Neural progenitor cell (in vitro differentiated cells): ENCODE measurements at regions not wholly inside any gene's neighbourhood (a gene's known extent, or its start where the extent isn't known, plus 50 kb on each side); places are given as distances from the start of the nearest gene placed in this dataset.

ENCODE experiments used
- DNase-seq: peaks from one replicate; pipeline ENCODE4 v3.0.0-alpha.2; 2016; ENCODE audit warnings: low spot score
- H2AFZ ChIP-seq: fragments of 200-600 bp; sonication (generic); replicated peaks from 2 replicates; pipeline ENCODE4 v1.6.1; 2016; ENCODE audit warnings: antibody characterized with exemption
- H3F3A ChIP-seq: fragments of 200-600 bp; sonication (generic); 2 replicates; pipeline ENCODE4 v1.6.1; 2016; ENCODE audit warnings: antibody characterized with exemption, low read depth
- H3K27ac ChIP-seq: fragments of 200-600 bp; sonication (generic); 2 replicates; pipeline ENCODE4 v1.5.1; 2016; ENCODE audit warnings: mild to moderate bottlenecking
- H3K27me3 ChIP-seq: fragments of 200-600 bp; sonication (generic); 2 replicates; pipeline ENCODE4 v1.6.1; 2016; ENCODE audit warnings: mild to moderate bottlenecking, moderate library complexity
- H3K36me3 ChIP-seq: fragments of 200-600 bp; sonication (generic); 2 replicates; pipeline ENCODE4 v1.5.1; 2016
- H3K4me1 ChIP-seq: fragments of 200-600 bp; sonication (generic); 2 replicates; pipeline ENCODE4 v1.6.1; 2016; ENCODE audit warnings: mixed run types
- H3K4me2 ChIP-seq: fragments of 200-600 bp; sonication (generic); 2 replicates; pipeline ENCODE4 v1.6.1; 2016
- H3K4me3 ChIP-seq: fragments of 200-600 bp; sonication (generic); 2 replicates; pipeline ENCODE4 v1.5.1; 2016
- H3K79me2 ChIP-seq: fragments of 200-600 bp; sonication (generic); 2 replicates; pipeline ENCODE4 v1.6.1; 2016; ENCODE audit warnings: low read depth
- H3K9ac ChIP-seq: fragments of 200-600 bp; sonication (generic); 2 replicates; pipeline ENCODE4 v1.6.1; 2016
- H3K9me3 ChIP-seq: fragments of 200-600 bp; sonication (generic); 2 replicates; pipeline ENCODE4 v1.5.1; 2016; ENCODE audit warnings: low read depth
- H4K20me1 ChIP-seq: fragments of 200-600 bp; sonication (generic); 2 replicates; pipeline ENCODE4 v1.6.1; 2016; ENCODE audit warnings: low read depth
- H3K27ac Mint-ChIP-seq: 3 replicates; pipeline ENCODE4 v1.8.0; 2021; ENCODE audit warnings: mixed read lengths
- H3K27me3 Mint-ChIP-seq: 2 replicates; pipeline ENCODE4 v1.8.0; 2022; ENCODE audit warnings: low read depth, mild to moderate bottlenecking, inconsistent platforms, moderate library complexity, mixed read lengths; ENCODE audit not compliant: insufficient read depth
- H3K36me3 Mint-ChIP-seq: 3 replicates; pipeline ENCODE4 v1.8.0; 2021; ENCODE audit warnings: mixed read lengths
- H3K4me1 Mint-ChIP-seq: 3 replicates; pipeline ENCODE4 v1.8.0; 2021; ENCODE audit warnings: mixed read lengths
- H3K4me3 Mint-ChIP-seq: 3 replicates; pipeline ENCODE4 v1.8.0; 2021; ENCODE audit warnings: mild to moderate bottlenecking, moderate library complexity, mixed read lengths
- H3K9me3 Mint-ChIP-seq: 3 replicates; pipeline ENCODE4 v1.8.0; 2020; ENCODE audit warnings: mixed read lengths
- EZH2 ChIP-seq: fragments of 200-600 bp; sonication (generic); IDR thresholded peaks from 2 replicates; pipeline ENCODE4 v1.6.1; 2017; ENCODE audit warnings: antibody characterized with exemption, mild to moderate bottlenecking, moderate library complexity
- EZH2phosphoT487 ChIP-seq: fragments of 200-600 bp; sonication (generic); IDR thresholded peaks from 2 replicates; pipeline ENCODE4 v1.6.1; 2017; ENCODE audit warnings: antibody characterized with exemption
- TF ChIP-seq, protein P1 (sequence below): fragments of 200-600 bp; sonication (generic); IDR thresholded peaks from 2 replicates; pipeline ENCODE4 v1.5.1; 2017; ENCODE audit warnings: antibody characterized with exemption, mild to moderate bottlenecking

DNA sequence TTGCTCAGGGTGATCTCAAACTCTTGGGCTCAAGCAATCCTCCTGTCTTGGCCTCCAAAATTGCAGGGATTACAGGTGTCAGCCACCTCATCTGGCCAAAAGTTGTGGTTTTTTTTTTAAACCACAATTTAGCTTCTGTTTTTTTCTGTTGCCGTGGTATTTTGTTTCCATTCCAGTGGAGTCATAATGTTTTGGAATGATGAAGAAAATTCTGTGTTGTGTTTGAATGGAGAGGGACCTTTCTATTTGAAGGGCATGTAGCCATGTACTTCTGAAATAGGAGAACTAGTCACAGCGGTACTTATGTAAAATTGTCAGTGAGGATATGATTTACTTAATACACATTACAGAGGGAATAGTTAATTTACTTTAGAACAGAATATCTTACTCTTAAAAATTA, 201.3 kb downstream of the ARL4A start:
- no peaks in the 10 kb centered on the region for H4K20me1 ChIP-seq
- H3K4me1 Mint-ChIP-seq, result no peaks in the 10 kb centered on the region
- H3K4me2 ChIP-seq, result no peak overlapping the region
- no peaks in the 10 kb centered on the region for H3K27me3 Mint-ChIP-seq
- no peak overlapping the region for H3K4me3 Mint-ChIP-seq
- no peaks in the 10 kb centered on the region for H3K36me3 ChIP-seq
- H3K36me3 Mint-ChIP-seq, result no peaks in the 10 kb centered on the region
- H3K9ac ChIP-seq, result no peak overlapping the region
- TF ChIP-seq EZH2phosphoT487, result no peak
- no peak for TF ChIP-seq EZH2
- TF ChIP-seq, protein P1, sequence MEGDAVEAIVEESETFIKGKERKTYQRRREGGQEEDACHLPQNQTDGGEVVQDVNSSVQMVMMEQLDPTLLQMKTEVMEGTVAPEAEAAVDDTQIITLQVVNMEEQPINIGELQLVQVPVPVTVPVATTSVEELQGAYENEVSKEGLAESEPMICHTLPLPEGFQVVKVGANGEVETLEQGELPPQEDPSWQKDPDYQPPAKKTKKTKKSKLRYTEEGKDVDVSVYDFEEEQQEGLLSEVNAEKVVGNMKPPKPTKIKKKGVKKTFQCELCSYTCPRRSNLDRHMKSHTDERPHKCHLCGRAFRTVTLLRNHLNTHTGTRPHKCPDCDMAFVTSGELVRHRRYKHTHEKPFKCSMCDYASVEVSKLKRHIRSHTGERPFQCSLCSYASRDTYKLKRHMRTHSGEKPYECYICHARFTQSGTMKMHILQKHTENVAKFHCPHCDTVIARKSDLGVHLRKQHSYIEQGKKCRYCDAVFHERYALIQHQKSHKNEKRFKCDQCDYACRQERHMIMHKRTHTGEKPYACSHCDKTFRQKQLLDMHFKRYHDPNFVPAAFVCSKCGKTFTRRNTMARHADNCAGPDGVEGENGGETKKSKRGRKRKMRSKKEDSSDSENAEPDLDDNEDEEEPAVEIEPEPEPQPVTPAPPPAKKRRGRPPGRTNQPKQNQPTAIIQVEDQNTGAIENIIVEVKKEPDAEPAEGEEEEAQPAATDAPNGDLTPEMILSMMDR, result no peak
- H3K27me3 ChIP-seq, result no peaks in the 10 kb centered on the region
- no peak overlapping the region for H2AFZ ChIP-seq
- H3K27ac Mint-ChIP-seq, result no peak overlapping the region
- H3K4me3 ChIP-seq, result no peak overlapping the region
- H3K79me2 ChIP-seq, result no peaks in the 10 kb centered on the region
- peaks cover 3% of the 10 kb centered on the region for H3K9me3 Mint-ChIP-seq
- H3K27ac ChIP-seq, result no peak overlapping the region
- DNase-seq, result no peak
- H3K9me3 ChIP-seq, result no peaks in the 10 kb centered on the region
- H3K4me1 ChIP-seq, result no peaks in the 10 kb centered on the region
- H3F3A ChIP-seq, result no peaks in the 10 kb centered on the region

DNA sequence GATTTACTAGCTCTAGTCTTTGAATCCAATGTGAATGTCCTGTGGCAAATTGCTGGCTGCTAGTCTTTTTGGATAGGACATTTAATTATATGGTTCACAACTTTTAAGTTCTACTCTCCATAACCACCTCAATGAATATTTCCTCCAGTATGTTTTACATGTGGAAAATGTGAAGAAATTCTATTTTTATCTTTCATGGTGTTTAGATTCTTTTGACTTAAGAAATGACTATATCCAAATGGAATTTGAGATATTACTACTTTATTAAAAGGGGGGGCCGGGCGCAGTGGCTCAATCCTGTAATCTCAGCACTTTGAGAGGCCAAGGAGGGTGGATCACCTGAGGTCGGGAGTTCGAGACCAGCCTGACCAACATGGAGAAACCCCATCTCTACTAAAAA, 202.0 kb downstream of the ARL4A start:
- Histone ChIP-seq H4K20me1 (no peaks in the 10 kb centered on the region), H3K79me2 (no peaks in the 10 kb centered on the region), H3K4me2 (no peak overlapping the region), H3K9me3 (no peaks in the 10 kb centered on the region), H2AFZ (no peak overlapping the region), H3K36me3 (no peaks in the 10 kb centered on the region), H3K27me3 (no peaks in the 10 kb centered on the region), H3F3A (no peaks in the 10 kb centered on the region), H3K4me3 (no peak overlapping the region), H3K9ac (no peak overlapping the region), H3K4me1 (no peaks in the 10 kb centered on the region), H3K27ac (no peak overlapping the region)
- TF ChIP-seq EZH2phosphoT487 (no peak), EZH2 (no peak)
- DNase-seq, result no peak
- peaks cover 4% of the 10 kb centered on the region for H3K9me3 Mint-ChIP-seq
- H3K27me3 Mint-ChIP-seq, result no peaks in the 10 kb centered on the region
- no peak overlapping the region for H3K4me3 Mint-ChIP-seq
- no peaks in the 10 kb centered on the region for H3K4me1 Mint-ChIP-seq
- no peaks in the 10 kb centered on the region for H3K36me3 Mint-ChIP-seq
- H3K27ac Mint-ChIP-seq, result no peak overlapping the region

DNA sequence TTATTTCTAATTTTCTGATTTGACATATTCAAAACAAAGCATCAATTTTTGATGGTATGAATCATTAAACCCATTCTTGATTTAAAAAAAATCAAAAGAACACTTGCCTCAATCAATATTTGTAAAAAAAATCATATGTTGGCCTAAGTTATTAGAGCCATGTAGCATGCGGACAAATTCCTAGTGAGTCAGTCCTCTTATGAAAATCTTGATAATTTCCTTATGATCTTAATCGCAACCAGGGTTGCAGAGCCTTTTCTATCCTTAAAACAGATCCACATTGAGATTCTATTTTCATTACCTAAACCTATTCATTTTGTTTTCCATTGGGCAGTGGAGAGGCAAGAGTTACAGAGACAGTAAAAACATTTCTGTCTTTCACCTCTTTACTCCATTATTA, 203.2 kb downstream of the ARL4A start:
- Mint-ChIP-seq H3K36me3 (no peaks in the 10 kb centered on the region), H3K9me3 (peaks cover 4% of the 10 kb centered on the region), H3K4me1 (no peaks in the 10 kb centered on the region), H3K4me3 (no peak overlapping the region), H3K27me3 (no peaks in the 10 kb centered on the region), H3K27ac (no peak overlapping the region)
- Histone ChIP-seq H2AFZ (no peak overlapping the region), H3K4me1 (no peaks in the 10 kb centered on the region), H3K27me3 (no peaks in the 10 kb centered on the region), H3K4me2 (no peak overlapping the region), H3K36me3 (no peaks in the 10 kb centered on the region), H3K27ac (no peak overlapping the region), H3K79me2 (no peaks in the 10 kb centered on the region), H3F3A (no peaks in the 10 kb centered on the region), H3K9ac (no peak overlapping the region), H4K20me1 (no peaks in the 10 kb centered on the region), H3K9me3 (no peaks in the 10 kb centered on the region), H3K4me3 (no peak overlapping the region)
- no peak for TF ChIP-seq EZH2
- no peak for TF ChIP-seq EZH2phosphoT487
- TF ChIP-seq, protein P1, result no peak
- no peak for DNase-seq

DNA sequence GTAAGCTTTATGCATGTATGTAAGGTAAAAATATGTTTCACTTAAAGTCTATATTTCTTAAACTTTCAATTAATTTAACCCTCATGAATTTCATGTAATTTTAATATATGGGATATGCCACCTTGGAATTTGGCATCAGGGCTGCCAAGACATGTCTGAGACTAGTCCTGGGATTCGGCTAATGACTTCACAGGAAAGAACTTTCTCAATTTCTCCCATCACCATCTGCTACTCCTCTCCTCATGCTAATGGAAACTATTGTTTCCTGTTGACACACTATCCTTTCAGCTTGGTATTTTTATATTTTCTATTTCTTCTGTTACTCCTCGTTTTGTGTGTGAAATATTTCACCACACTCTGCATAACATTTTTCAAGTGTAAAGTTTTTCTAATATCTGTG, 205.9 kb downstream of the ARL4A start:
- Histone ChIP-seq H3K36me3 (no peaks in the 10 kb centered on the region), H2AFZ (no peak overlapping the region), H3K4me3 (no peak overlapping the region), H3K4me2 (no peak overlapping the region), H3K27ac (no peak overlapping the region), H3F3A (no peaks in the 10 kb centered on the region), H3K9ac (no peak overlapping the region), H3K9me3 (no peaks in the 10 kb centered on the region), H4K20me1 (no peaks in the 10 kb centered on the region), H3K4me1 (no peaks in the 10 kb centered on the region), H3K79me2 (no peaks in the 10 kb centered on the region), H3K27me3 (no peaks in the 10 kb centered on the region)
- DNase-seq, result no peak
- TF ChIP-seq EZH2phosphoT487, result no peak
- no peak for TF ChIP-seq EZH2
- TF ChIP-seq, protein P1, result no peak
- peaks cover 7% of the 10 kb centered on the region for H3K4me1 Mint-ChIP-seq
- H3K27me3 Mint-ChIP-seq, result peaks cover 2% of the 10 kb centered on the region
- H3K4me3 Mint-ChIP-seq, result no peak overlapping the region
- H3K36me3 Mint-ChIP-seq, result no peaks in the 10 kb centered on the region
- H3K27ac Mint-ChIP-seq, result no peak overlapping the region
- H3K9me3 Mint-ChIP-seq, result peaks cover 7% of the 10 kb centered on the region
